Forelimb muscle (tissue), 1 donor: ENCODE measurements at regions not wholly inside any gene's neighbourhood (a gene's known extent, or its start where the extent isn't known, plus 50 kb on each side); places are given as distances from the start of the nearest gene placed in this dataset.

Experiments
- DNase-seq: peaks from one replicate; pipeline ENCODE4 v3.0.0-alpha.2; 2013; ENCODE audit warnings: low read depth

DNA sequence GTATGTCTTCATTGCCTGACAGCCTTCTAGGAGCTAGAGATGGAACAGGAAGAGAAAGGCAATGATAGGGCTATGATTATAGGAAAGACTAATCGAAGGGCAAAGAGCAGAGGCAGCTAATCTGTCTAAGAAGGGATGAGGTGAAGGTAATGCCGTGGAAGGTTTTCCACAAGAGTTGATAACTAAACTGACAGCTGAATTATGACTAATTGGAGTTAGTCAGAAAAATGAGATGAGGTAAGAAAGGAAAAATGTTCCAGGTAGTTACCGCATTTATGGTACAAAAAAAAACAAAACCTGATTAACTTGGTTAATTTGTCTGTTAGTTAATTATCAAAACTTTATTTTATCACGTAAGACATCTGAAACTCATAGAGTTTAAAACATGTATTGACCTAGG is 260.3 kb downstream of the SLITRK6 start:
- no peak for DNase-seq

DNA sequence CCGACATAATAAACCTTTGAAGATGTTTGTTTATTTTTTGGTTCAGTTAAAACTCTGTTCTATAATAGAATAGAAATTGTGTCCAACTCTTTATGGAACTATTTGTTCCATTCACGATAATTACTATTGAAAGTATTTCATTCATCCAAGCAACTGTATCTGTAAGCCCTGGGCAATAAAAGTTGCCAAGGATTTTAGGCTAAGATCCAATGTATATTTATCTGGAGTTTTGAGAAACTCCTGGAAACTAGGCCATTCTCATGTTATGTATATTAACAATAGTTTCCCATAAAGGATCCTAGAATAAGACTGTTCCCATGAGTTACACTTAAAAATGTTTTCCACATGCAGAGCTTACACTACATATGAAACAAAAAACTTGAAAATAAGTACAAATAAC is 261.6 kb downstream of the SLITRK6 start:
- peak; percentile 86 for DNase-seq

DNA sequence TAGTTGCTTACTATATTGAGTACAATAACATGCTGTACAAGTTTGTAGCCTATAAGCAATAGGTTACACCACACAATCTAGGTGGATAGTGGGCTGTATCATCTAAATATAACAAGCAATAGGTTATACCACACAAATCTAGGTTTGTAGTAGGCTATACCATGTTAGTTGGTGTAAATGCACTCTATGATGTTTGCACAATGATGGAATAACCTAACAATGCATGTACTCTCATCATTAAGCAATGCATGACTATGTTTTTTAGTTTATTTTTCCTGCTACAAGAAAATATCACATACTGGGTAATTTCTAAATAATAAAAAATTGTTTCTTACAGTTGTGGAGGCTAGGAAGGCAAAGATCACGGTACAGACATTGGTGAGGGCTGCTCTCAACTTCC is 262.5 kb downstream of the SLITRK6 start:
- no peak for DNase-seq

DNA sequence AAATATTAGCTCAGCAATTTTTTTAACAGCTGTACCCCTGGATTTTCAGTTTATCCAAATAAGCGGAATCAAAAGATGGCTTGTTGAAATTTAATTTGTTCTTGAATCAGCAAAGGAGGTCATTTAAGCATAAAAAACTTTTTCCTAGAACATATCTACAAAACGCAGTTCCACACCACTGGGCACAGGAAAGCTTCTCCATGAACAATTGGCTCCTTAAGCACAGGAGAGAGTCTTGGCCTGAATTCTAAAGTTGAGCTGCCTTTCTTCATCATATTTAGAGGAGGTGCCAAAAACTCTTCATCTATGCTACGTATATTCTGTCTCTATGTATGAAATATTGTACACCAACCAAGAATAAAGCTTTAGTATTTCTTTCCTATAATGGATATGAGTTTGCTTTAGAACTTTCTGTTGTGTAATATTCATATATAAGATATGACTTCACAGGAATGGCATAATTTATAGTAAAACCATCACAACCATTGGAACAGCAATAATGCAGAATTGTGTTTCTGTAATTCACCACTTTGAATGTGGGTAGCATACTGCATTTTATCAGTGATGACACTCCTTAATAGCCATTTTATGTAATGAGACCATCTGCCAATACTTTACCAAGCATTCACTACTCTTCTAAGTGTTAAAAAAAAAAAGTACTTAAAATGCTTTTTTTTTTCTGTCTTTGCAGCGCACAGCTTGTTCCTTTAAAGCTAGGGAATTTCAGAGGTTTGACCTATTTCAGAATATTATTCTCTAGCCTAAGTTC is 263.7 kb downstream of the SLITRK6 start:
- no peak for DNase-seq

DNA sequence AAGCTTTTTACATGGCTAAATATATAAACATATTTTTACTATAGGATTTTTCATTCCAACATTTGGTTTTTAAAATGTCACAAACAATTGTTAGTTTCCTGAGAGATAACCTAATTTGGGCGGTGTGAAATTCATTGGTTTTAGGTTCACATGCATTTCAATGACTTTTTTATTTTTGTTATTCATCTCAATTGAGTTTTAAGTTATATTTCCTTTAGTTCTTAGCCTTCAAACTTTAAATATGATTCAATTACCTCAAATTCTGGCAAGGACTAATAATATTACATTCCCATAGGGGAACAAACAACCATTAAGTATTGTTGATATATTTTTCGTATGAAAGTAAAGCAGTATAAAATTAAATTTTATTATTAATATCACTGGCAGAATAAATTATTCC is 265.3 kb downstream of the SLITRK6 start:
- no peak for DNase-seq

DNA sequence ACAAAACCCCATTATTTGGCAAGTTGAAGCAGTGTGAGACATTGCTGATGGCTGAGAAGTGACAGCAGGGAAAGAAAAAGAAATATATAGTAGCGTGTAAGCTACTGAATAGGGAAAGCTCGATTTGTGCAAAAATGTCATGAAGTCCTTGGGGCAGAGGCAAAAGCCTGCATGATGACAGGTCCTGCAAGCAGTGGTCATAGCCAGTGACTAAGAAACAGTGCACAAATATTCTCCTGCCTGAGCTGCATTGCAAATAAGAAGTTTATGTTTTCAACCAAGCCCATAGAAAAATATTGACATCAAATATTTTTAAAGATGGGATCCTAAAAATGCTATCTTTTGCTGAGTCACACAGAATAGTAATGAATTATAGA is 270.0 kb downstream of the SLITRK6 start:
- no peak for DNase-seq

DNA sequence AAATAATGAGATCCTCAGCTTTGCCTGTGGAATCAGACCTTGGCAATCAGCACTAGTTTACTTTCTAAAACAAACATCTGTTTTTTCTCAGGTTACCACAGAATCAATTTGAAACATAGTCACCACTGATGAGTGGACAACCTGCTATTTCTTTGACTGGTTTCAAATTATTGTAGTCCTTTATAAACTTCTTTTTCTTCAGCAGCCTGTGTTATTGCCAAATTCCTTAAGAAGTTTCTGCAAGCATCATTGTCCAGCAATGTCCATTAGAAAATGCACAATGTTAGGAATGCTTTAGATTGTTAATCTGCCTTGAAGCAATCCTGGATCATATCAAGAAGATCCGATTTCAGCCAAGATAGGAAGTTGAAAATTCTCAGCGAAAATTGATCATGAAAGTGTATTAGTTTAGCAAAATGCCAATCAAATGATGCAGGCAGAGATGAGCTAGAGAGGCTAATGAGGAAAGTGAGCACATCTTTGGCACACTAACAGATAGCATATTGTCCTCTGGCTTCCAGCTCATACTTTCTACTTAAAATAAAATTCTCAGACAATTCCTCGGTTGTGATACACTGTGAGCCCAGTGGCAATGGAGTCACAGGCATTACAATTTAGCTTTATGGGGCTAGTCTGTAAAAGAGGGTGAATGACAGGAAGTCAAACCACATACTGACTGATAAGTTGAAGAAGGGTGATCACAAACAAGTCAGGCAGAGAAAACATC is 270.6 kb downstream of the SLITRK6 start:
- DNase-seq = peak; percentile 73

DNA sequence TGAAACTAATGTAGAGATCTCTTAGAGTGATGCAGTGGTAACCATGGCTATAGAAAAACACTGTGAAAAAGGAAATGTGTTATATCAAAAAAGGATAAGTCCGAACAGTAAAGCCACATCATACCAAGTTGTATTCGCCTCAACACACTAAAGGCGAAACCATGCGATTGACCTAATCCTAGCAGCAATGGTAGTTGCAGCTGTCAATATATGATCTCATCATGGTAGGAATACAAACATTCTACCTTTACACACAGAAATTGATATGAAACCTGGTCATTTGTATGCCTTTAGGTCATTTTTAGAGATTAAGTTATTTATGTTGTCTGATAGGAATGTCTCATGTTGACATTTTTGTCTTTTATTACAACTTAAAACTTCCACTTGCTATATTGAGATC is 271.9 kb downstream of the SLITRK6 start:
- no peak for DNase-seq

DNA sequence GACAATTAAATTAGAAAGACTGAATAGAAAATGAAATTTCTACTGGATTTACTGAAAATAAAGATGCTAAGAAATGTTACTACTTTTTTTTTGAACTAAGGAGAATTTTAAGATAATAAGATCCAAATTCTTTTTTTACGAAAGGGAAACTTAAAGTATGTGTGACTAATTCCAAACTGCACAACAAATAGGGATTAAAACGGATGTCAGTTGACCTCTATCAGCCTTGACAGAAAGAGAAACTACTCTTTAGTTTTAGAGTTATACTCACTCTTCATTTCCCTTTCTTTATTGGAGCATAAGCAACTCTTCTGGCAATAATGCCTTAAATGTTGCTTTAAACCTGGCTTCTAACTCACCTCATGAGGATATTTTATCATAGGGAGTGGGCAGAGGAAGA is 273.8 kb downstream of the SLITRK6 start:
- DNase-seq = no peak

DNA sequence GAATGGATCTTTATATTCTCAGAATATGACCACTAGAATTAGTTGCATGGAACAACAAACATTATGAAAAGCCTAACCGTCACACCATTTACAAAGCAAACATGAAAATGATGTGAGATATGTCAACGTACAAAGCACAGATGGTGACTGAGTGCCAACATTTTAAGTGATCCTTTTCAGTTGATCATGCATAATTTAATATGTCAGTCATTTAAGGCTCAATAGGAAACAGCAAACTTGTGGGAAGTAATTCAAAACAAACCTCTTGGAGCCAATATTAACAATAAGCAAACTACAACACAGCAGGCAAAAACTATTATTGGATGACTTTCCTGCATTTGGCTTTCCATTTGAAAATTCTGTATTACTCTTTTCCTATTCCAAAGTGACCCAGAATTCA is 277.6 kb downstream of the SLITRK6 start:
- no peak for DNase-seq

DNA sequence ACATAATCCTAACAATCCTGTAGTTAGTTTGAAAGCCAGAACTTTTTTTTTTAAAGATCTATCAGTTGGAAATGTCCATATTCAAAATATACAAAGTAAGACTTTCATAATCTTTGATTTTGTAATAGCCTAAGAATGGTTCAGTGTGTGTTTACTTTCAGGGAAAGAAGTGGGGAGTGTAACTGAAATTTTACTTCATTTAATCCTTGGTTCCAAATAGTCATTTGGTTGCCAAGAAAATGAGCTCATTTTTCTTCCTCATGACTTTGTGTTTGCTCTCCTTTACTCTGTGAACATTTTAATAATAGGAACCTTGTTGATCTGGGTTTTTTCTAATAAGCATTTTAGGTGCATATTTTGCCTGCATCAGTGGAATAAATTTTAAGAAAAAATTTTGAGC is 278.8 kb downstream of the SLITRK6 start:
- peak; percentile 81 for DNase-seq

DNA sequence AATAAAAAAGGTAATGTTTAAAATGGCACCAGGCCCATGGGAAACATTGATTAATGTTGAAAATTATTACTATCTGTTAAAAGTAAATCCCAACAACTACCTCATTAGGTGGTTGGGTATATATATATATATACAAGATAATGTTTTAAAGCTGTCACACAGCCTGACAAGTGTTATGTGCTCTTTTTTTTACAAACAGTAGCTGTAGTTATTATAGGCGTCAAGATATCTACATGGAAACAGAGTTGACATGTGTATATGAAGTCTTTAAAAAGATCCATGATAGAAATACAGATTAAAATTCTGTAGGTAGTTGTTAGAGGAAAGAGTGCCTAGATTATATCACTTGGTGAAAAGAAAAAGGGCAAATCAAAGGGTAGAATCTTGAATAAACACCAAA is 279.9 kb downstream of the SLITRK6 start:
- no peak for DNase-seq

DNA sequence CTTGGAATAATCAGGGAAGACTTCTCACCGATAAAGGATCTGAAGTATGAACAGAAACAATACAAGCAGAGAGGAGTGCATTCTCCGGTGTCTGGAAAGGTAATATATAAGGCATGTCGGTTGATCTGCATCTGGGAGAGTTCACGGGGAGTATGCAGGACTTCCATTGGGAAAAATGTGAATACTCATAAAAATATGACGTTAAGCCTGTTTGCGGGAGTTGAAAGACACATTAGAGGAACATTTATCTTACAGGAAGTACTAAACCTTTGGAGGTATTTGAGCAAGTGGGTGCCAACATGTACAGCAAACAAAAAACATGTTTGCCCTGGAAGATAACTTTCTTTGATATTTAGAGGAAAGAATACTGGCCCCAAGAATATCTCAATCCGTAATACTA is 286.8 kb downstream of the SLITRK6 start:
- no peak for DNase-seq

DNA sequence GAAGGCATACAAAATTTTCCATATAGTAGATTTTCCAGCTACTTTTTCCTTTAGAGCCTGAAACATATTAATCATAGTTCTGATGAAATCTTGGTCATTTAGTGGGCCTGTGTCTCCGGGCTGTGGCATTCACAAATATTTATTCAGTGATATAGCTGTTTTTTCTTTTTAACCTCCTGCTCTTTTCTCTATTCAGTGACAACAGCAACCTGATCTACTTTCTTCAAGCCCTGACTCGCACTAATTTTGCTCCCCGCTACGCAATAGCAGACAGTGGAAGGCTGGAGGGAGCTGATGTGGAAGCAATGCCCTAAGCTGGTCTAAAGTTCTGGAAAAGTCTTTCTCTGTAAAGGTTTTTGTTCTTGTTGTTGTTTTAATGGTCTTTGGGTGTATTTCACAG is 289.7 kb downstream of the SLITRK6 start:
- DNase-seq = no peak

DNA sequence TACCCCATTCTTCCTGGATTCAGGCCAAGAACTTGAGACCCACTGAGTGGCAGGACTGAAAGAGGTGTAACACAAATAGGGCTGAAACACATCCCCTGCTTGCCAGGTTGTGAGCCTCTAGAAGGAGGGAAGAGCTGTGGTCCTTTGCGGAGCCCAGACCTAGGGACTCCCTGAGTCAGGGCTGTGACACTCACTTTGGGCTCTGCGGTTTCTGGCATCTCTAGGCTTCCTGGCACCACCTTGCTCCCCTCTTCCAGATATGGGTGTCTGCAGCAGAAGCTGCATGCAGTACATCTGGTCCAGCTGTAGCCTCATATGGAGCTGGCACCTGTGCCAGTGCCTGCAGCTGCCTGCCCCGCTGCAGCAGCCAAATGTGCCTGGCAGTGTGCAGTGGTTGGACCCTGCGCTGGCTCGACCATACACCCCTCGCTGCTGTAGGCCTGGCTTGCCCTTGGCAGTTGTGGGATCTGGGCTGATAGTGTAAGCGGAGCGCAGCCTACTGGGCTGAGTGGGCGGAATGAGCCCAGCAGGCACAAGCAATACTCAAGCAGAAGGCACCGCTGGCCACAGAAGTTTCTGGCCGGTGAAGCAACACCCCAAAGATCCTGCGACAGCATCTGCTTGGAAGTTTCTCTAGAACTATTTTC is 290.4 kb downstream of the SLITRK6 start:
- no peak for DNase-seq

DNA sequence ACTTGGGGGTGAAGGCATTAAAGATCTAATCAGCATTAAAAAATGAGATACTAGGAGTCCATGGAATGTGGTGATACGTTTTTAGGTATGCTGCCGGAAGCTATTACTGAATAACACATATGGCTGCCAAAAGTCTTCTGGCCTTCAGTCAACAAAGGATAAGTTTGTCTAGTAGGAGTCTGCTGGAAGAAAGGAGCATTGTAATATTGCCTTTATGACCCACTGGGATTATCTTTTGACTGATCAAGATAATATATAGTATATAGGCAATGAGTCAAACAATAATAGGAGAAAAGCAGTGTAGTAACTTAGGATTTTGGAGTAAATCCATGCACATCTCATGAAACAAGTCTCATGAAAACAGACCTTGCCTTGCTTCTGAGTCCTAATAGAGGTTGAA is 295.4 kb downstream of the SLITRK6 start:
- DNase-seq = no peak

DNA sequence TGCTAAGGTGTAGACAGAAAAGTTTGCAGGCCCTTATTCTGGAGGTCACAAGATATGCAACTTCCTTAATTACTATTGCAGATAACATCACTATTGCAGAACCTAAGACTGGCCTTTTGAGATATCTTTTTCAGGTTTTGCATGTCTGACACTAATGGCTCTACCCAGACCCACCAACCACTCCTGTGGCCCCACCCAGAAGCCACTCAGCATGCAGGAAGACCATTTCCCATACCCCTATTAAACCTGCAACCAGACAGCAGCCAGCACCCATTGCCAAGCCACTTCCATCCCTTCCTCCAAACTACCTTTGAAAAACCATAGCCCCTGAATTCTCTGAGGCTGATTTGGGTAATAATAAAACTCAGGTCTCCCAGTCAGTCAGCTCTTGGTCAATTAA is 297.6 kb downstream of the SLITRK6 start:
- DNase-seq = no peak

DNA sequence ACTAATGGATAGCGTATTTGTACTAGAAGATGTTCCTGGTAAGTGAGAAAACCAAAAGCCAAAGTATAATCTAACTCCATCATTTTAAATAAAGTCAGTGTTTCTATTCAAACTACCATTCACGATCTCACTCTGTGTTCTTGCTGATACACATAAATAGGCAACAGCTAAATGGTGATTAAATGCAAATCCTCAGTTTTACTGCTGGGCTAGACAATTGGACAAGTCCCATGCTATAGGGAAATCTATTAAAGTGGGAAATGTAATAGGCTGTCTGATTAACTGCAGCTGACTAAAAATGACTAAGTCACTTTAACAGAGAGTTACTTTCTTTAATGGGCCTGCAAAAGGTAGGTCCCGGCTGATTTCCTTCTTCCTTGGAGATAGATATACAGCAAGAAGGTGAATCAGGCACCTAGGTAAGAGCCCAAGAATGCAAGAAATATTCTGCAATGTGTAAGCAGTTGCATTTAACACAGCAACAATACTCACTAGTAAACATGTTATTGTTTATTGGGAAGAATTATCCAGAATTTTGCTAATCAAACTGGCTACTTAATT is 298.4 kb downstream of the SLITRK6 start:
- DNase-seq = no peak

DNA sequence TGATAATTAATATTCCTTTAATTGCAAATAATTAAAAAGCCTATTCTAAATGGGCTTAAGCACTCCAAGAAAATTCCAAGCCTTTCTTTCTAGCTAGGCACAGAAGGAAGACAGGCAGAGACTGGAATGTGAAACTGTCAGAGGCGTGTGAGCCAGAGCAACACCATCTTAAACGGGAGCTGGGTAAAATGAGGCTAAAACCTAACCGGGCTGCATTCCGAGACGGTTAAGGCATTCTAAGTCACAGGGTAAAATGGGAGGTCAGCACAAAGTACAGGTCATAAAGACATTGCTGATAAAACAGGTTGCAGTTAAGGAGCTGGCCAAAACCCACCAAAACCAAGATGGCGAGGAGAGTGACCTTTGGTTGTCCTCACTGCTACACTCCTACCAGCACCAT is 300.4 kb downstream of the SLITRK6 start:
- DNase-seq = no peak

DNA sequence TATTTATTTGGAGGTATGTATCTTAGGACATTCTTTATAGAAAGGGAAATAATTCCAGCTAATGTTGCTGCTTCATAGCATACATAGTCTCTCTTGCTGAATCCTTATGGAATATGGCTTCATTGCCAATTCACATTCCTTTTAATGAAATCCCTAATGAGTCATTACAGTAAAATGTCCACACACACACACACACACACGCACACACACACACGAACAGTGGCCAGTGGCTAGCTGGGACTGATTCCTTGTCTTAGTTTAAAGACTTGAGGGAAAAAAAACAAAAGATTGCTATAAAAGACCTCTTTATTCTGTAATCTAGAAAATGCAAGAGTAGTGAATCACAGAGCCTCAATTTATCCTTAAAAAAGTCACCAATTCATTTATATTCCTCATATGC is 301.6 kb downstream of the SLITRK6 start:
- no peak for DNase-seq

DNA sequence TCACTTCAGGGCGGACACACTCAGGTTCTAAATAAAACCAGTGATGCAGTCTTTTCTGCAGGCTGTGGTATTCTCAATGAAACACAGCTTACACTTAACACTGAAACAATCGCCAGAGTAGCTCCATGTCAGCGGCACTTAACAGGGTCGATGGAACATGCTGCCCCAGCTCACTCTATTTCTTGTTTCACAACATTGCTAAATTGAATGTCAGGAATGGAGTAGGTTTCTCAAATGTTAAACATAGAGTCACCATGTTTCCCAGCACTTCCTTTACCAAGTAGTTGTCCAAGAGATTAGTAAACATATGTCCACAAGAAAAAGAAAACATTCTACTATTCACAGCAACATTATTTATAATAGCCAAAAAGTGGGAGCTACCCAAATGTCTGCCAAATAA is 306.9 kb downstream of the SLITRK6 start:
- no peak for DNase-seq

DNA sequence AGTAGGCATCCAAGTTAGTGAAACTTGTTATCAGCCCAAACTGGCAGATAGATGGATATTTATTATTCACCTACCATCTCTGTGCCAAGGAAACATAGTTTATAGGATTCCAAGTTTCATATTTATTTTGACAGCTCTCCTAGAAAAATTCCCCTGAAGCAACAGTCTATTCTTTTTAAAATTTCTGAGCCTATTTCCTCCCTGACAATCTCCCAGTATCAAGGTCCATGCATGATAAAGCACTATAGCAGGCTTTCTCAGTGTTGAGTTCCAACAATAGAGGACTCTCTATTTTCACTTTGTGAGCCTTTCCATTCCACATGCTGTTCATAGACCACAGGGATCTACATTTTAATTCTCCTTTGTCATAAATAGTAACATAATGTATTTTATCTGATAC is 312.6 kb downstream of the SLITRK6 start:
- DNase-seq = no peak

DNA sequence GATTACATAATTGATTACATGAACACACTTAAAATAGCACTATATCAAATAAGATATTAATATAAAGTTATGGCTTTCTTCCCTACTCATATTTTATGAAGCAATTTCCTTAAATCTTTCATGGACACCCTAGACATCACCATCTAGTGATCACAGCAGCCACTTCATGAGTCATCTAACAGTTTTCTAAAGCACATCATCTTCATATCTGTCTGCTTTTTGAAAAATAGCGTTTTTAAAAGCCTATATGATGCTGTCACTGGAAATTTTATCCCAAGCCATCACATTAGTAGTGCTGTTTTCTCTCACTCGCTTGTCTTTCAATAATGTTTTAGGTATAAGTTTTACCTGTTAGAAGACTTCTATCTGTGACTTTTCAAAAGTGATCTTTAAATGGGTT is 326.1 kb downstream of the SLITRK6 start:
- no peak for DNase-seq
